CD4-positive, alpha-beta T cell (primary cell): ENCODE measurements at regions not wholly inside any gene's neighbourhood (a gene's known extent, or its start where the extent isn't known, plus 50 kb on each side); places are given as distances from the start of the nearest gene placed in this dataset.

Experiments used
- ATAC-seq: fragments of 200-7000 bp; cut with Tn5 transposase; one replicate; pipeline ENCODE4 v1.10.0; 2022; ENCODE audit warnings: mild to moderate bottlenecking; ENCODE audit not compliant: poor library complexity
- CTCF ChIA-PET: fragments of 350-600 bp; sonication (Branson Sonifier 250); formaldehyde crosslinking; loops from one replicate; lab custom pipeline; 2021; ENCODE audit warnings: antibody characterized with exemption, inconsistent platforms; lab: Charles Lee
- POLR2A ChIA-PET: fragments of 350-600 bp; sonication (Branson Sonifier 250); formaldehyde crosslinking; loops from one replicate; lab custom pipeline; 2021; ENCODE audit warnings: antibody characterized with exemption, inconsistent platforms; lab: Charles Lee
- DNase-seq, 14 experiments: peaks; one replicate each; pipeline ENCODE4 v3.0.0-alpha.2; 2013 to 2020; ENCODE audit warnings: mixed read lengths in 2 of 14
- H3K27ac ChIP-seq, 2 donors: one replicate each; pipeline versions ENCODE4 v1.5.1 to v1.7.0; 2013; ENCODE audit warnings: low read length in 2 of 2, low read depth in 1 of 2, mild to moderate bottlenecking in 1 of 2
- H3K27me3 ChIP-seq, 2 experiments: 1 replicate in 1 of 2; 2 replicates in 1 of 2; pipeline versions ENCODE4 v1.6.1 to v1.7.0; 2013; ENCODE audit warnings: low read length in 2 of 2, control low read depth in 1 of 2, mild to moderate bottlenecking in 1 of 2, moderate library complexity in 1 of 2; ENCODE audit not compliant: insufficient read depth in 2 of 2, control insufficient read depth in 1 of 2
- H3K36me3 ChIP-seq: one replicate; pipeline ENCODE4 v1.6.1; 2013; ENCODE audit warnings: low read length, control low read depth; ENCODE audit not compliant: insufficient read depth
- H3K4me1 ChIP-seq: one replicate; pipeline ENCODE4 v1.6.1; 2013; ENCODE audit warnings: low read length, control low read depth; ENCODE audit not compliant: insufficient read depth
- H3K4me3 ChIP-seq: one replicate; pipeline ENCODE4 v1.5.1; 2013; ENCODE audit warnings: mild to moderate bottlenecking, low read length, moderate library complexity
- H3K9me3 ChIP-seq, 2 experiments: 1 replicate in 1 of 2; 2 replicates in 1 of 2; pipeline versions ENCODE4 v1.6.1 to v1.7.0; 2013; ENCODE audit warnings: low read length in 2 of 2, mild to moderate bottlenecking in 2 of 2, control low read depth in 1 of 2, moderate library complexity in 1 of 2; ENCODE audit not compliant: control insufficient read depth in 1 of 2, insufficient read depth in 1 of 2
- H3K27ac Mint-ChIP-seq: one replicate; pipeline ENCODE4 v1.8.0; 2020; ENCODE audit warnings: mixed read lengths
- H3K27me3 Mint-ChIP-seq: one replicate; pipeline ENCODE4 v1.8.0; 2021; ENCODE audit warnings: mixed read lengths
- H3K36me3 Mint-ChIP-seq: one replicate; pipeline ENCODE4 v1.8.0; 2021; ENCODE audit warnings: low read depth, mixed read lengths
- H3K4me1 Mint-ChIP-seq: one replicate; pipeline ENCODE4 v1.8.0; 2021; ENCODE audit warnings: low read depth, mixed read lengths
- H3K4me3 Mint-ChIP-seq: one replicate; pipeline ENCODE4 v1.8.0; 2020; ENCODE audit warnings: mild to moderate bottlenecking, mixed read lengths
- H3K9me3 Mint-ChIP-seq: one replicate; pipeline ENCODE4 v1.8.0; 2020; ENCODE audit warnings: mixed read lengths
- intact Hi-C, 2 experiments: fragments of 100-400 bp; cut with DNase I in 1 of 2; cut with micrococcal nuclease in 1 of 2; formaldehyde crosslinking; loops; one replicate each; pipeline versions ENCODE4 v1.15.1 to v1.9.0; 2023 to 2025; cut with DNase I, micrococcal nuclease
- TF ChIP-seq, protein P1 (sequence below): fragments of 200-600 bp; IDR thresholded peaks from one replicate; pipeline ENCODE4 v1.8.0; 2022; ENCODE audit warnings: antibody characterized with exemption, mild to moderate bottlenecking

- no peak overlapping the region for H3K27ac Mint-ChIP-seq
- no peaks in the 10 kb centered on the region for H3K4me1 Mint-ChIP-seq
- DNase-seq = no peak
- intact Hi-C loops = no loop called here
- Histone ChIP-seq H3K27ac (no peak overlapping the region), H3K4me1 (no peaks in the 10 kb centered on the region), H3K4me3 (no peak overlapping the region), H3K36me3 (no peaks in the 10 kb centered on the region), H3K27me3 (no peaks in the 10 kb centered on the region), H3K9me3 (peaks cover 0 to 3% of the 10 kb centered on the region in 2 experiments)
- no peaks in the 10 kb centered on the region for H3K9me3 Mint-ChIP-seq
- H3K4me3 Mint-ChIP-seq = no peak overlapping the region
- no peaks in the 10 kb centered on the region for H3K36me3 Mint-ChIP-seq
- ChIA-PET POLR2A (no interaction called here), CTCF (no interaction called here)
- no peak for ATAC-seq
- H3K27me3 Mint-ChIP-seq = peaks cover 11% of the 10 kb centered on the region
- TF ChIP-seq, protein P1, sequence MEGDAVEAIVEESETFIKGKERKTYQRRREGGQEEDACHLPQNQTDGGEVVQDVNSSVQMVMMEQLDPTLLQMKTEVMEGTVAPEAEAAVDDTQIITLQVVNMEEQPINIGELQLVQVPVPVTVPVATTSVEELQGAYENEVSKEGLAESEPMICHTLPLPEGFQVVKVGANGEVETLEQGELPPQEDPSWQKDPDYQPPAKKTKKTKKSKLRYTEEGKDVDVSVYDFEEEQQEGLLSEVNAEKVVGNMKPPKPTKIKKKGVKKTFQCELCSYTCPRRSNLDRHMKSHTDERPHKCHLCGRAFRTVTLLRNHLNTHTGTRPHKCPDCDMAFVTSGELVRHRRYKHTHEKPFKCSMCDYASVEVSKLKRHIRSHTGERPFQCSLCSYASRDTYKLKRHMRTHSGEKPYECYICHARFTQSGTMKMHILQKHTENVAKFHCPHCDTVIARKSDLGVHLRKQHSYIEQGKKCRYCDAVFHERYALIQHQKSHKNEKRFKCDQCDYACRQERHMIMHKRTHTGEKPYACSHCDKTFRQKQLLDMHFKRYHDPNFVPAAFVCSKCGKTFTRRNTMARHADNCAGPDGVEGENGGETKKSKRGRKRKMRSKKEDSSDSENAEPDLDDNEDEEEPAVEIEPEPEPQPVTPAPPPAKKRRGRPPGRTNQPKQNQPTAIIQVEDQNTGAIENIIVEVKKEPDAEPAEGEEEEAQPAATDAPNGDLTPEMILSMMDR = no peak
These were observed 247.8 kb upstream of the NCKAP5 start for GRCh38 chr2:133816037-133816436.

DNA sequence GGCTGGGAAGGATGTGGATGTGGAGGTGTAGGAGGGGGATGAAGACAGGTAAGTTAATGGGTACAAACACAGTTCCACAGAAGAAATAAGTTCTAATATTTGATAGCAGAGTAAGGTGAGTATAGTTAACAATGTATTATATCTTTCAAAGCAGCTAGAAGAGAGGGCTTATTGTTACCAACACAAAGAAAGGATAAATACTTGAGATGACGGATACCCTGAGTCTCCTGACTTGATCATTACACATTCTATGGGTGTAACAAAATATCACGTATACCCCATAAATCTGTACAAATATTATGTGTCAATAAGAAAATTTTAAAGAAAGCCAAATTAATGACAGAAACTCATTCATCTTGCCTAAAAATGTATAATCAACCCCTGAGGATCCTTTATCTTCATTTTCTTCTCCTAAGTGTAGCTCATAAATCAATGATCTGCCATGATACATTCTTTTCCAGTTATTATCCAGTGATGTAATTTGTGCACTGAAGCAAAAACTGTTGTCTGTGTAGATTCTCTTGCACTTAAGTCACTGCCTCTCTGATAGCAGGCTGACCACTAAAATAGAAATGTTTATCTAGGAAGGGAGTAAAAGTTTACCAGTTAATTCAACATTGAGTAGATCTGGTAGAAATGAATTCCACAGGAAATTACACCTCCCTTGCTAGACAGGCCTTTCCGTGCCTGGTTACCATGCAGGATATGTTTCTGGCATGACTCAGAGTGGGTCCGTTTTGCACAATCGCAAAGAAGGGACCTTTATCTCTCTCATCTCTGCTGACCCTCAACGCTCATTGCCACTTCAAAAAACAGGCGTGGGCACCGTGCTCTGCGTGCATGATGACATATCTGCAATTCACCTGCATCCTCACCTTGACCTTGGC is 249.7 kb upstream of the NCKAP5 start:
- Mint-ChIP-seq H3K27me3 (peaks cover 11% of the 10 kb centered on the region), H3K4me3 (no peak overlapping the region), H3K36me3 (no peaks in the 10 kb centered on the region), H3K27ac (no peak overlapping the region), H3K9me3 (no peaks in the 10 kb centered on the region), H3K4me1 (no peaks in the 10 kb centered on the region)
- TF ChIP-seq, protein P1 = no peak
- Histone ChIP-seq H3K36me3 (no peaks in the 10 kb centered on the region), H3K27me3 (no peaks in the 10 kb centered on the region), H3K9me3 (peaks cover 0 to 3% of the 10 kb centered on the region in 2 experiments), H3K4me1 (no peaks in the 10 kb centered on the region), H3K27ac (no peak overlapping the region), H3K4me3 (no peak overlapping the region)
- no peak for ATAC-seq
- CTCF ChIA-PET = no interaction called here
- POLR2A ChIA-PET = no interaction called here
- no peak for DNase-seq
- intact Hi-C loops = no loop called here

DNA sequence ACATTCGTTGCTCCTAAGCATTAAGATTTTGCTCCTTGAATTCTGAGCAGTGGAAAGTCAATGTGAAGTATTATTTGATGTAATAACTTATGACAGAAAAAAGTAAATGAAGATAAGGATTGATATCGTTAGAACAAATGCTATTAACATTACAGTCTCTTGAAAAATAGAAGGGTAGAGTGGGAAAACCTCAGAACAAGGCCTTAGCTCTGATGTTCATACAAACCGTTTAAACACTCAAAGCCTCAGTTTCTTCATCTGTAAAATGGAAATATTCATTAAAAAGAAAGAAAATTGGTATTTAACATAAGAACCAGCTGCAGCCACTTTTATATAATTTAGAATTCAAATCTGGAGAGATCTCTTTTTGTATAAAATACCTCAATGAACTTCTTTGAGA is 250.4 kb upstream of the NCKAP5 start:
- POLR2A ChIA-PET = no interaction called here
- no peak for ATAC-seq
- Histone ChIP-seq H3K36me3 (no peaks in the 10 kb centered on the region), H3K4me3 (no peak overlapping the region), H3K27ac (no peak overlapping the region), H3K27me3 (no peaks in the 10 kb centered on the region), H3K4me1 (no peaks in the 10 kb centered on the region), H3K9me3 (peaks cover 0 to 3% of the 10 kb centered on the region in 2 experiments)
- no peaks in the 10 kb centered on the region for H3K9me3 Mint-ChIP-seq
- H3K4me3 Mint-ChIP-seq = no peak overlapping the region
- H3K27me3 Mint-ChIP-seq = peaks cover 11% of the 10 kb centered on the region
- H3K36me3 Mint-ChIP-seq = no peaks in the 10 kb centered on the region
- TF ChIP-seq, protein P1 = no peak
- DNase-seq = no peak
- intact Hi-C loops = no loop called here
- H3K27ac Mint-ChIP-seq = no peak overlapping the region
- CTCF ChIA-PET = no interaction called here
- H3K4me1 Mint-ChIP-seq = no peaks in the 10 kb centered on the region
